ENCODE measurements at regions not wholly inside any gene's neighbourhood (a gene's known extent, or its start where the extent isn't known, plus 50 kb on each side); places are given as distances from the start of the nearest gene placed in this dataset.
"Not testable (repeated sequence)": the region's sequence is repeated elsewhere in the genome, so short reads cannot be mapped to it uniquely, and the experiment has no call there.

DNA sequence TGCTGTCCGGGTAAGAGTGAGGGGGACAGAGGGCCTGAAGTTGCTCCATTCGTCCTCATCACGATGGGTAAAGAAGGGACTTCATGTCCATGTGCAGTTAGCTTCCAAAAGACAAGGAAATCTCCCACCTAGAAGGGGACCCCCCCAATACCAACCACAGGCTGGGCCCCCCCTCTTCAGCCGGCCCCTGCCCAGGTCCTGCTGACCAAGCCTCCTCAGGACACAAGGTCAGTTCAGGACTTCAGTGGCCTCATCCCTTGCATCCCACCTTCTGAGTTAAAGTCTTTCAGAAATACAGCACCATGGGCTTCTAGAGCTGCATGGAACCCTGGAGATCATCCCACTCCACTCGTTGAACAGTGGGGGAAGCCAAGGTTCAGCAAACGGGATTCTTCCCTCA, 115.4 kb upstream of the ERG start:
- DNase-seq (ENCODE audit: low read depth in 2 of 2), result no peak

DNA sequence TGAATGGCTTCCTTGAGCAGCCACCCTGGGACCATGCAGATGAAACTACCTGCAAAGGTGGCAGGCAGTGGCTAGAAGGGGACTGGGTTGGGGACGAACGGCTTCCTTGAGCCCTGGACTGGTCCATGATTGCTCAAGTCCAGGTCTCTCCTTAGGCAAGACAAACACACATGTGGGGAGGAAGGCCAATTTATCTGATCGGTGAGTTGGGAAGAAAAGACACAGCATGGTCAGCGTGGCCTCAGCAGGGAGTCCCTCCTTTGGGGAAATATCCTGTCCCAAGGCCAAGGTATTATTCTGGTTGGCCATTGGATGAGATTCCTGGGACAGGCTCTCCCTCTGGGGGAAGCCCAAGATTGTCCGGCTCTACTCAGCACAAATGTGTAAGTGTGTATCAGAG, 116.3 kb upstream of the ERG start:
- no peak for DNase-seq (ENCODE audit: low read depth in 2 of 2)

DNA sequence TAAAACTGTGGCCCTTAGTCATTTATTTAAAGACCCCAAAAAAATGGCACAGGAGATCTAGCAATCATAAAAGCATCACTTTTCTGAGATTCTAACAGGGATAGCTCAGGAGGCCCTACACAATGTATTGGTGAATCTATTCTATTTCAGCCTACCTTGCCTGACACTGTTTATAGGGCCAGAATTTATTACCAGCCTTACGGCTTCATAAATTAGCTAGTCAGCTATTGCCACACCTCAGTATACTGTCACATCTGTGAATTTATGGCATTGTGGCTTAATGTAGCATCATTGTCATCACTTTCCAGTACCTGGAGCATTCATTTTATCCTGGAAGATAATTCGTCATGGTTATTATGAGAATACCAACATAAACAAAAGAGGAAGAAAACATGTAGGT, 121.2 kb upstream of the ERG start:
- DNase-seq (ENCODE audit: low read depth in 2 of 2), result no peak

DNA sequence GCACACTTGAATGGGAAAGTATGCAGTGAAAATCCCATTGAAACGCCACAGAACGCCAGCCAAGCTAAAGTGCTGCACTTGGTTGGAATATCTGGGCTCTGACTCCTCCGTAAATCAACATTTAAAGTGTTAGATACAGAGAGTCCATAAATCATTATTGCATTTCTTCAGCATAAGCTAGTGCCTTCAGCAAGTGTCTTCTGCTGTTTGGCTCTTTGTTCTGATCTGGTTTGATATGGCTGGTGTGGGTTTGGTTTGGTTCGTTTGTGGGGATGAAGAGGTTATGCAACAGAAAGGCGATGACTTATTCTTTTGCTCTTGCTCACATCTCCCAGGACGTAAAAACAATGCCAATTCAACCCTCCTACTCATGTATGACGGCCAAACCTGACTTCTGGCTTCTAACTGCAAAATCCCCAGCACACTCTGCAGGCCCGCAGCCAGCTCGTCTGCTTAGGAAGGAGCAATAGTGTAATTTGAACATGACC, 121.8 kb upstream of the ERG start:
- DNase-seq (ENCODE audit: low read depth in 2 of 2), result no peak

DNA sequence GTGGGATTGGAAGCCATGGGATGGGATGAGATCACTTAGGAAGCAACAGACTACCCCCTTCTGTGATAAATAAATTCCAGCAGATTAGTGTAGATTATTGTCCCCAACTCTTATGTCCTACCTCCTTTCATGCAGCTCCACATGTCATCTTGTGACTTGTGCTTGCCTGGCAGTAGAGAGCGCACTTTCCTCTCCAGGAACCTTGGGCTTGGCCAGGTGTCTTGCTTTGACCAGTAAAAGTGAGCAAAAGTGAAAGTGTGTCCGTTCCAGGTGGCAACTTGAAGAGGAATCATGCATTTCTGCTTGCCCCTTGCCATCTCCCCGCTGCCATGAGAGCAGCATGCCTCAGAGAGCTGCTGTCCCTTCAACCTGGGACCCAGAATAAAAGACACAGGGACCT, 122.9 kb upstream of the ERG start:
- no peak for DNase-seq (ENCODE audit: low read depth in 2 of 2)

DNA sequence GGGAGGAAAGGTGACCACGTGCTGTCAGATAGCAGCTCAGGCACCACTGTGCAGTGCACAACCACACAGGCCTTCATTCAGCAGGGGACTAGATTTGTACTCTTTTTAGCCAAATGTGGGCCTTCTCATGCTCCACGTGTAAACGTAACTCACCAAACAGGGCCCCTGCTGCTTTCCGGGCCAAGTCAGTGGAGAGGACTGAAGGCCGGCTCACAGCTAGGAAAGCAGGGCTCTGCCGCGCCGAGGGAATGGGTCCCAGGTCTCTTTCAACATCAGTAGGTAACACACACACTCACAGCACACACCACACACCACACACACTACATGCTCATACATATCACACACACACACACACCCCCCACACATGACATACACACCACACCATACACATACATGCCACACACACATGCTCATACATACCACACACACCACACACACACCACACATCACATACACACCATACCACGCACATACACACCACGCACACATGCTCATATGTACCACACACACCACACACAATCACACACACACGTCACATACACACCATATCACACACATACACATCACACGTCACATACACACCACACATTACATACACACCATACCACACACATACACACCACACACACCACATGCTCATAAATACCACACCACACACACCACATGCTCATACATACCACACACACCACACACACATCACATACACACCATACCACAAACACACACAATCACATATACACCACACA, 124.0 kb upstream of the ERG start:
- no peak for DNase-seq (ENCODE audit: low read depth in 2 of 2)

DNA sequence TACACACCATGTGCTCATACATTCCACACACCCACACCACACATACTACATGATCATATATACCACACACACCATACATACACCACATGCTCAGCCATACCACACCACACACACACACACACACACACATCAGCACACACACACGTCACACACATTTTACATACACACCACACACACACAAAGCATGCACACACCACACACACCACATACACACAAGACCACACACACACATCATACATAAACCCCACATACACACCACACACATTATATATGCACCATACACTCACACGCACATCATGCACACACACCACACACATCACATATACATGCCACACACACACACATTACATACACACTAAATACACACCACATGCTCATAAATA, 124.5 kb upstream of the ERG start:
- DNase-seq (ENCODE audit: low read depth in 2 of 2), result no peak

DNA sequence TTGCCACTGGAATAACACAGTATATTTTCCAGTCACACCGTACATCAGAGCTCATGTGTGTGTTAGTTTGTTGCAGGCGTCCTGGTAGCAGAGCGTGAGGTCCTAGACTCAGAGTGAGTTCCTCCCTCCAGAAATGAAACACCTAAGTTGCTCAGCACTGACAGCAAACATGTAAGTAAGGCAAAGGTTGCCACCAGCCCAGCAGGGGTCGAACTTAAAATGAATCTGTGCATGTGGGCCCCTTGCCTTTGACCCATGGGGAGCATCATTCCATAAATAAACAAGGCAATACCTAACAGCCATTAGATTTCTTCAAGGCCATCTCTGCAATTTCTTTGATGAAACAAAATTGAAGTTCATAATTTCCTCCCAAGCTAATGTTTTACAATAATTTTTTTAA, 125.3 kb upstream of the ERG start:
- DNase-seq (ENCODE audit: low read depth in 2 of 2), result no peak

DNA sequence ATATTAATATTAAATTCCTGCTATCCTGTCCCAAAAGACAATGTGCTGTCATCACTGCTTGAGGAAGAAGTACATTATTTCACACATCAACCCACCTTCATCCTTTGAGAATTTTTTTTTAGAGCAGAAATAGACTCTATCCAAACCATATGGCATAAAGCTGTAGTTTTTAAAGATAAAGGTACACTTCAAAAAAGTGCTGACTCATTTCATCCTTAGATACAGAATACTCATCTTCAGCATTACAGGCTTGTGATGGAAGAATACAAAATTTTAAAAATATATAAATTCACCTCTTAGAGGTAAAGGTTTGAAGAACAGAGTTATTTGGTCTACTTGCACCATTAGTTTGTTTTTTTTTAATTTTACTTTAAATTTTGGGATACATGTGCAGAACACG, 126.7 kb upstream of the ERG start:
- no peak for DNase-seq (ENCODE audit: low read depth in 2 of 2)

DNA sequence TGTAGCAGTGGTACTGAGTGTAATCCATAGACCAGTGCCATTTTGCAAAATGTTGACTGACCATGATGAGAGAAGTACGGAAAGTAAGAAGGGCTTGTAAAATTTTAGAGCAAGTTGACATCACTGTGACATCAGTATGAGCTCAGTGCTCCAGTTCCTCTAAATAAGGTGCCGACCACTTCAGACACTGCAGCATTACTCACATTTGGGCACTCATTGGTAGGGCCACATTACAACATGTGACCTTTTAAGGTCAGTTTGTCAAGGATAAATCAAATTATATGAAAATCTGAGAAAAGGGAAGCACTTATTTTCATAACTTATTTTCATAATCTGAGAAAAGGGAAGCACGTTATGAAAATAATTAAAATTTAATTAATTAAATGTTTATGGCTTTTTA, 128.0 kb upstream of the ERG start:
- DNase-seq (ENCODE audit: low read depth in 2 of 2), result no peak

DNA sequence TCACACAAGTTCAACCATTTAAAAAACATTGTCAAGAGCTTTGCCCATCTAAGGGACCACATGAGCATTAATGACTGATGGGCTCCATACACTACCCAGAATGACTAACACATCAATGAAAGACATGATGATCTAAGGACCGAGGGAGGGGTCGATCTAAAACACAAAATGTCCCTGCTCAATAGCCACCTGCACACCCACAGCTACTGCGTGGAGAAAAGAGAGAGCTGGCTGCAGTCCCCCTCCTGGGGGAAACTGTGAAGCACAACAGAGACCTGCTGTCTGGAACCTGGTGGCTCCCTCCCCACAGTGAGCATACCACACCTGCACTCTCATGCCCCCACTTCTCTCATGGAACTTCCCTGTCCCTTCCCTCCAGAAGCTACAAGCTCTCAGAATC, 130.1 kb upstream of the ERG start:
- DNase-seq (ENCODE audit: low read depth in 2 of 2), result no peak

DNA sequence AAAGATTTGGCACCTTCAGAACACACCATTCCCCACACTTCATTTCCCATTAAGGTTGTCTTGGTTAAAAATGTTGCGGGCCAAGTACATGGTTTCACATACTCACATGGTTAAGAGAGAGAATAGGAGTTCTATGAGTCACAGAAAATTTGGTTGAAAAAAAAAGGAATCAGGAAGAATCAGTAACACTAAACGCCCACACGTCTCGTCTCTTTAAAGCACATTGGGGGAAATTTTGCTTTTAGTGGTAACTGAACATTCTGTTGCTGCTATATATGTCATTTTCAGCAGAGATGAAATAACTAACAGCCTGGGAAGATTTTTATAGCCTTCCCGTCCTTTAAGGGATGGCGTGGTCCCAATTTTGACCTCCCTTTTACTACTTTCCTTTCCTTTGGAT, 132.9 kb upstream of the ERG start:
- no peak for DNase-seq (ENCODE audit: low read depth in 2 of 2)

DNA sequence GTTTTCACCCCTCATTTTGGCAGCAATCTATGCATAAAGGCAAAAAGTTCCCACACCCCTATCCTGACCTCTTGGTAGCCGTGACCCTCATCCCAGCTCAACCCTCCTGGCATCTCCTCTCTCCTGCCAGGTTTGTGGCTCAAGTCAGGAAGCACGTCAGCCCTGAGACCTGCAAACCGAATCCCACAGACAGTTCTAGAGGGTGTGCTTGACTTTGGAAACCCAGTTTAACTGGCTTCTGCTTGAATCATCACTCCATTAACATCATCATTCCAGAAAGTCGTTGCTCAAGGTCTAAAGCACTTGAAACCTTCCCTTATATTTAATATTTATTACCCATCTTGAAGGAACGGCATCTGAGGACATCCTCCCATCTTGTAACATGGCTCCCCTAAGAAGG, 133.4 kb upstream of the ERG start:
- no peak for DNase-seq (ENCODE audit: low read depth in 2 of 2)

DNA sequence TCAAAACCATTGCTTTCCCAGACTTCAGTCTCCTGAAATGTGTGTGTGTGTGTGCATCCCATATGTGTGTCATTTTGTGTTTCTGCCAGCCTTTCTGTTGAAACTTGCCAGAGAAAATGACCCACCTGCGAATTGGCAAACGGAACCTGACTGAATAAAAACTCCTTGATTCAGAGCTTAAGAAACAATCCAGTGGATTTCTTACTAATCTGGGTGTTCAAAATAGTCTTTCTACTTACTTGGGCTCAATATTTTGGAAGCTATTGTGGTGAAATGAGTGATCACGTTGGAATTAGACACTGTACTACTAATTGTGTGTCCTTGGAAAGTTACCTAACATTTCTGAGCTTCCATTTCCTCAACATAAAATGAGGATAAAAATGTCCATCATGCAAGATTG, 138.9 kb upstream of the ERG start:
- DNase-seq (ENCODE audit: low read depth in 2 of 2), result no peak

DNA sequence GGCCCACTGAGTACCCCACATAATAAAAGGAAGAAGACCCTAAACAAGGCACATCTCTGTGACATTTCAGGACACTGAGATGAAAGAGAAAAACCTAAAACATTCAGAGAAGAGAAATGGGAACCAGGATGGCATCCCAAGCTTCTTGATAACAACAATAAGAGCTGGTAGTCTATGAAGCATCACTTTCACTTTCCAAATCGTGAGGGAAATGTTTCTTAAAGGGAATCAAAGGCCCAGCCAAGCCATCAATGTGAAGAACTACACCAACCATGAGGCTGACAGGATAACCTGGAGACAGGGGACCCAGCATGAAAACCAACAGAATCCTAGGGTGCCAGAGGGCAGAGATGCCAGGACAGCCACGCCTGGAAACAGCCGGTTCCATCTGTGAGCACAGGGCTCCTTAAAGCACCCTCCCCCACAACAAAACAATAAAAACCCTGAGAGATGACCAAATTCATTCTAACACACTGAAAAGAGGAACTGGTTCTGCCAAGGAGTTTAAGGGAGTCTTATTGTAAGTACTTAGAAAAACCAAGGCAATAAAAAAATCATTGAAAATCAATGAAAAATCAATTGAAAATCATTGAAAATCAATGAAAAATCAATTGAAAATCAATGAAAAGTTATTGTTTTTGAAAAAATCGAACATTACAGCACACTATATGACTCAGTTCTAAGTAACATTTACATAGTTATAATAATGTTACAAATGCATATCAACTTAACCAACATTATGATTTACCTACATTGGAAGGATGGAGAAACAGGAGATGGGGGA, 141.5 kb upstream of the ERG start:
- DNase-seq (ENCODE audit: low read depth in 2 of 2), result no peak

DNA sequence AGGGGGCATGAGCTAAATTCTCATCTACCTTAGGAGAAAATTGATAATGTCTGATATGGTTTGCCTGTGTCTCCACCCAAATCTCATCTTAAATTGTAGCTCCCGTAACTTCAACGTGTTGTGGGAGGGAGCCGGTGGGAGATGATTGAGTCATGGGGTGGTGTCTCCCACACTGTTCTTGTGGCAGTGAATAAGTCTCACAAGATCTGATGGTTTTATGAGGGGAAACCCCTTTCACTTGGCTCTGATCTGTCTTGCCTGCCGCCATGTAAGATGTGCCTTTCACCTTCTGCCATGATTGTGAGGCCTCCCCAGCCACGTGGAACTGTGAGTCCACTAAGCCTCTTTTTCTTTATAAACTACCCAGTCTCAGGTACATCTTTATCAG, 142.1 kb upstream of the ERG start:
- DNase-seq (ENCODE audit: low read depth in 2 of 2), result not testable (repeated sequence)

DNA sequence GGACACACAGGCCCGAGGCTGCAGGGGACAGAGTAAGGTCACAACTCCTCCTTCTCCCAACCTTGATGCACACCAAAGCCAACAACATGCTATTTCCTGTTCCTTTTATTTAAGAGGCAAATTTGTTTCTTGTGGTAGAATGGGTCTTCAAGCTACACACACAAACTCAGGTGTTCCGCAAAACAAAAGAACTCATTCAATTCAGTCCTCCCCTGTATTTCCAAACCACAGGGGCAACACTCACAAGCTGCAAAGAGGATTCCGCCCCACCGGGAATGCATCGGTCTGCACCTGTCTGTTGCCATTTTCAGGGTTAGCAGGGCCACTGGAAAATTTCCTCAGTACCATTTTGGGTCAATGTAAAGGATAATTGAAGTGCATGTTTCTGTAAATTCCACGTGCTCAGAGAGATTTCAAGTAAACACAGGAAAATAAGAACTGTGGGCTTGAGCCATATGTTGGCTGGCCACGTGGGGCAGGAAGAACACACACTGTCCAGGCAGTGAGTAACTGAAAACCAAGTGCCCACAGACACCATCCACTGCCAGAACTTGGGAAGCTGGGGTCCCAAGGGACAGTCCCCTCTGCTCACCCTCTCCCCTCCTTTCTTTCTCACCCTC, 145.2 kb upstream of the ERG start:
- no peak for DNase-seq (ENCODE audit: low read depth in 2 of 2)

DNA sequence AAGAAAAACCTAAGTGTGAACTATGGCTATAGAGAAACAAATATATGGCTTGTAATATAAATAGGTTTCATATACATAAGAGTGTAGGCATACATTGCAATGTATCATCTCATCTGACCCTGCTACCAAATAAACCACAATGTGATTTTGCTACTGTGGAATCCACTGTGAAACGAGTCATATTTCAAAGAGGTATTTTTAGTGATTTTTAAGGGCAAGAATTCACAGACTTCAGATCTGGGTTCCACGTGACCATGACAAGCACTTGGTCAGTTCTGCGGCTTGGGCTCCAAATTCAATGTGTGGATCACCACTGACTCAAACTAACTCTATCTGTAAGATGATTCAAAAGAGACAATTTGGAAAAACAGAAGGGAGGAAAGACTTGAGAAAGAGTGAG, 147.0 kb upstream of the ERG start:
- DNase-seq (ENCODE audit: low read depth in 2 of 2), result no peak

DNA sequence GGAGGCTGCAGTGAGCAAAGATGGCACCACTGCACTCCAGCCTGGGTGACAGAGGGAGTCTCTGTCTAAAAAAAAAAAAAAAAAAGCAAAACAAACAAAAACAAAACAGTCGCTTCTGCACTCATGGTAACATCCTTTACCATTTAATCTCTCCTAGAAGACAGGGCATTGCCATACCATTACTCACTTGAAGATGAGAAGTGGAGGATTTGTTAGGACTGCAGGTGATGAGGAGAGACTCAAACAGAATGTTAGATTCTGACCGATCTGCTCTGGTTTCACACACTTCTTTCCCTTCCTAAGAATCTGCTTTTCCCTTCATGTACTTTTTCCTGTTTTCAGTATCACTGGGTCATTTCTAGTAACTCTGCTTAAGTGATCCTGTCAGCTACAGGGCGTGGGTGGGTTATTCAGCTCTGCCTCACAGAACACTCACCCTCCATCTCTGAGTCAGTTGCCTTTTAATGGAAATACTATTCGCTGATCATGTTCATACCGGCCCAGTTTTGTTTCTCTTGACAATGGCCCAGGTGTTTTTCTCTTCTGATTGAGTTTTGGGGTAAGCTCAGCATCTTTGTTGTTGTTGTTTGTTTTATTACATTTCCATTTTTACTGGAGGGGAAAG, 148.0 kb upstream of the ERG start:
- DNase-seq (ENCODE audit: low read depth in 2 of 2), result no peak

DNA sequence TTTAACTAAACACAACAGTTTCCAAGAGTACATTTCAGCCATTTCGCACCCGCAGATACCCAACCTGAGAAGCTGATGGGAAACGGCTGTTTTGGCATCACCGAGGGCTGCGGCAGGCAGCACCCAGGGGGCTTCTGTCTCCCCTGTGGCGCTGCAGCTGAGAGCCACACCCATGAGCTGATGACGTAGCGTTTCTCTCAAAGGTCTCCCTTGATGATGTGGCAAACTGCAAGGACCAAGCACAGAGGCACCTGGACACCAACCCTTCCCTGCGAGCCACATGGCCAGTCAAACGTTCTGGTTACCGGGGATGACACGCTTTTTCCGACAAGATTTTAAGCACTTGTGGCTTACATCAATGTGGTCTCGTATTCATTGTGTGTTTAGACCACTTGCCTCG, 150.8 kb upstream of the ERG start:
- DNase-seq (ENCODE audit: low read depth in 2 of 2), result no peak

DNA sequence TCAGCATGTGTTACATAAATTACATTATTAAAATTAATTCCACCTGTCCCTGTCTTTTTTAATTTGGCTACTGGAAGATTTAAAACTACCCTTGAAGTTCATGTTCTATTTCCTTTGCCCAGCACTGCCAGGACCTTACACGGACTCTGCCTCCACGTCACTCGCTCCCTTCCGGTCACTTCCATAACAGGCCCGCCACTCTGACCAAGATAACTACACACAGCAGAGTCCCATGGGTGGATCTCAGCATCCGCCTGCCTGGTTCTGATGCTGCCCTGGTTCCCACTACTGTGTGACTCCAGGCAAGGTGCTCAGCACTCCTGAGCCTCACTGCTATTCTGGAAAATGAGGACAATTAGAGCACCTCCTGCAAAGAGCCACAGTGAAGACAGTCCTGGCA, 153.3 kb upstream of the ERG start:
- no peak for DNase-seq (ENCODE audit: low read depth in 2 of 2)

DNA sequence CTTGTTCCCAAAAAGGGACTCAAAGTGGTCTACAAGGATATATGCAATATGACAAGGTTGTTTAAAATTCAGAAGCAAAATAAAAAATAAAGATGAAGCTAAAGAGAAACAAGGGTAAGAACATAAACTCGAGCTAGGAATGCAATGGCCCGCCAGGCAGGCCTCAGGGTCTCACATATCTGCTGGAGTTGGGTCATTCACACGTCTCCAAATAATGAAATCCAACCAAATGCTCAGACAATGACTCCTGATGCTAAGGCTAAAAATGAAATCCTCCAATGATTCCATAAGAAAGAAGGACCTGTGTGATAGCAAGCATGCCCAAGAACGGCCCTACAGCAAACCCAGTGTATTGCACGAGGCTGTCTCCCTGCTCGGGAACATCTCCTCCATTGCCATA, 153.3 kb upstream of the ETS2 start:
- no peak for DNase-seq (ENCODE audit: low read depth in 2 of 2)

DNA sequence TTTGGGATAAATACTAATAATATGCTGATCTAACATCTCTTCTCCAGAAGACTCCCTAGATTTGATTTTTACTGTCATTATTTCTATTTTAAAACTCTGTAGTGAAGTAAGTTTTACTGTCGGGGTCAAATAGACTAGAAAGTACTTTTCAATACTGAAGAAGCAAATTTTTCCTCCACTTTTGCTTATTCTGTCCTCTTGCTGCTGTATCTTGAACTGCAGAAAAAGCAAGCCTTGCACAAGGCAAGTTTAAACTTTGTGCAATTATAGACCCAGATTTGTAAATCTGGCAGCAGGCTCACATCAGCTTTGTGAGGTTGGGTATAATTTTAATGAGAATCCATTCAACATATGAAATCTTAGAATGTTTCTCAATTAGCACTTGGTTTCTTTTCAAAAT, 151.1 kb upstream of the ETS2 start:
- no peak for DNase-seq (ENCODE audit: low read depth in 2 of 2)

All from stimulated activated CD4-positive, alpha-beta T cell treated with anti-CD3 and anti-CD28 coated beads, Interleukin-1b, Interleukin-23, amount 100 ng/mL, for 1 hour (primary cell).